H54 (cell line): ENCODE measurements at regions not wholly inside any gene's neighbourhood (a gene's known extent, or its start where the extent isn't known, plus 50 kb on each side); places are given as distances from the start of the nearest gene placed in this dataset.
"Not testable (repeated sequence)": the region's sequence is repeated elsewhere in the genome, so short reads cannot be mapped to it uniquely, and the experiment has no call there.

Source experiments
- DNase-seq: peaks from one replicate; pipeline ENCODE4 v3.0.0; 2011; ENCODE audit warnings: low spot score, mixed read lengths; ENCODE audit not compliant: insufficient read length
- FAIRE-seq: peaks from 3 replicates; lab custom pipeline; 2011; peaks lifted over from hg19 to GRCh38; lab: Jason Lieb, UNC
- POLR2A ChIP-seq: IDR thresholded peaks from 2 replicates; pipeline ENCODE4 v1.6.1; 2011; ENCODE audit warnings: low read depth, mild to moderate bottlenecking, low read length

DNA sequence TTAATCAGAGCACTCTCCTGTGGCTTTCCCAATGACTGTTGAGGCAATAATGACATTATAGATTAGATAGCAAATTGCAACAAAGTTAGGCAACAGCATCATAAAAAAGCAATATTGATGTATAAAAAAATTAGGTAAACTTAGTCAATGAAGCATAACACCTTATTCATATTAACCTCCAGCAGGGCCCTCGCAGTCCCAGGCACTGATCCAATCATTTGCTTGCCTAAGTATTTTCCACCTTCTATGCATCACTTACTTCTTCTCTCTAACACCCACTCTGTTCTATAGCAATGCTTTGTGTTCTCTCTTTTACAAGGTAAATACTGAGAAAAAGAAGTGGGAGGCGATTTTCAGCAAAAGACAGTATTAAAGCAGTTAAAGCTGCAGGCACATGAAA lies 833.5 kb upstream of the ADGRL3 start:
- no peak for TF ChIP-seq POLR2A
- DNase-seq (no peak), FAIRE-seq (no peak)

- FAIRE-seq: no peak
- TF ChIP-seq POLR2A: no peak
- no peak for DNase-seq
These were observed 831.1 kb upstream of the ADGRL3 start for GRCh38 chr4:60368986-60369385.

DNA sequence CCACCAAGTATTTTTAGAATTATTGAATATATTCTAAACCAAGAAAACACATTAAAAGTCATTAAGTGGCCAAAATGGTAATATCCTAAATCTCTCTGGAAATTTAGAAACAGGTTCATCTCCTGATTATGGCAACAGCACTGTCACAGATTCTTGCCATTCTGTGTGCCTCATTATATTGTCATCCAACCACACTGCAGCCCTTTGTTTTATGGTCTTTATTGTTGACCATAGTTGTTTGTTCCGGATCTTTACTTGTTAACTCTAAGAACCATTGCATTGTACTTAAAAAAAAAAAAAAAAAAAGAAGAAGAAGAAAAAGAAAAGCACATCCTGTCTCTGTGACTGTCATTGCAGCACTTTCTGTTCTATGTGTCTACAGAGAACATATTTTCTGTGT lies 822.1 kb upstream of the ADGRL3 start:
- DNase-seq (no peak), FAIRE-seq (no peak)
- TF ChIP-seq POLR2A: no peak

- FAIRE-seq (no peak), DNase-seq (no peak)
- TF ChIP-seq POLR2A: no peak
These were observed 815.6 kb upstream of the ADGRL3 start for GRCh38 chr4:60384516-60384915.

DNA sequence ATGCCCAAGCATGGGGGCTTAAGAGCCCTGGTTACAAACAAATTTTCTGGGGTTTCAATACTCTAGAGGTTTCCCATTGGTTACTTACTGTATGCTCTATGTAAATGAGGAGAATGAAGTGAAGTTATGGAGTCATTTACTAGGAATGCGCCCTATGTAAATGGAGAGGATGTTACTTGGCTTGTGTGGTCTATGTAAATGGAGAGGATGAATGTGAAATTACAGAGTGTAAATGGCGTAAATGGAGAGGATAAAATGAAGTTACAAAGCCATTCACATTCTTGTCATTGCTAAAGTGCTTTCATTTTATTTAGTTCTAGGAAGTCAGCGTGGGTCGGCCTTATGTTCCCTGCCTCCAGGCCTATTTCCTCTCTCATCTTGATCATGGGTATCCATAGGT lies 810.5 kb upstream of the ADGRL3 start:
- DNase-seq (no peak), FAIRE-seq (no peak)
- TF ChIP-seq POLR2A: no peak

- DNase-seq (no peak), FAIRE-seq (no peak)
- no peak for TF ChIP-seq POLR2A
These were observed 803.6 kb upstream of the ADGRL3 start for GRCh38 chr4:60396341-60397049.

DNA sequence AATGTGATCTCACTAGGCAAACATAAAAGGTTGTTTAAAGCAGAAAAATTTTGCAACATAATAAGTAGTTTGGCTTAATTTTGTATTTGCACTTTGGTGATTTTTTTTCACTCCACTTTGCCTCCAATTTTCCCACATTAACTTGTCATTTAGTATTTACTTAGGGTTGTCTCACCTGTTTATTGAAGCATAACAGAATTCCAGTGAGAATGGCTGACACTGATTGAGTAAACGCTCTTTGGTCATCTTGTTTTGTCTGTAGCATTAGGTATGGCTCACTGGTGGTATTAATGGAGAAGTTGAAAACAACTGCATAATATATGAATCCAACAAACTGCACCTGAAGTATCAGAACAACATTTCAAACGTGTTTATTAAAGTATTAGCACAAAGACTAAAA lies 799.5 kb upstream of the ADGRL3 start:
- no peak for FAIRE-seq
- TF ChIP-seq POLR2A: no peak
- no peak for DNase-seq

DNA sequence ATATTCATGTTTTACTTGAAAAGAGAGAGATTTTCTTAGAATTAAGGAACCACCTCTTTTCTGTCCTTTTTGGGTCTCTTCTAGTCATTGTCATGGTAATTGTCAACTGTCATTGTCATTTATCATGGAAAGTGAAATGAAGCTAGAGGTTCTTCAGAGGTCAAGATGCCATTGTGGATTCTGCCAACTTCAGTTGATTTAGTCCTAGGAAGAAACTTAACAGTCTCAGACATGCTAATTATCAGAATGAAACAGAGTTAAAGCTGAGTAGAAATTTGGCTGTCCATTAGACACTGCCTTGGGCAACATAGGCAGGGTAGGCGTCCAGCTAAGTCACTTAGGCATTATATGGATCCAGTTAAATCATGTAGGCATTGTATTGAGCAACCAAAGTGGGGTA lies 796.1 kb upstream of the ADGRL3 start:
- TF ChIP-seq POLR2A: no peak
- no peak for FAIRE-seq
- no peak for DNase-seq

DNA sequence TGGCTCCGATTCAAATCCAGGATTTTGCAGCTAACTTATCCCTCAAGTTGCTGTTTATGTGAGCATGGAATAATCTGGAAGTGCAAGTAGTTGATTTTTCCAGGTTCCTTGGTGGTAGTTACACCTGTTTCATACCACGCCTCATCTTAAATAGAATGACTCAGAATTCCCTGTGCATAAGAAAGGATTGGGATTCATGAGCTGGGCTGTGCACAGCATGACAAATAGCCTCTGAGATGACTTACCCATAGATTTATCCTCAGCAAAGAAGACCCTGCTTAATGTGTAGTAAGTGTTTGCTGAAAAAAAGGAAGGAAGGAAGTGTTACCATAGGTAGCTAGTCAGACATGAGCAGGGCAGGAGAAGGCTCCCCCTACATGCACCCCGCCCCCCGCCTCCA lies 777.7 kb upstream of the ADGRL3 start:
- no peak for TF ChIP-seq POLR2A
- DNase-seq: no peak
- no peak for FAIRE-seq

- not testable (repeated sequence) for DNase-seq, FAIRE-seq
These were observed 776.4 kb upstream of the ADGRL3 start for GRCh38 chr4:60423573-60424184.

GRCh38 chr4:60432911-60433310 lies 767.2 kb upstream of the ADGRL3 start:
- FAIRE-seq (no peak), DNase-seq (no peak)
- TF ChIP-seq POLR2A: no peak

- DNase-seq (no peak), FAIRE-seq (no peak)
- no peak for TF ChIP-seq POLR2A
These were observed 757.1 kb upstream of the ADGRL3 start for GRCh38 chr4:60443068-60443467.

- no peak for DNase-seq
- FAIRE-seq: no peak
- no peak for TF ChIP-seq POLR2A
These were observed 756.3 kb upstream of the ADGRL3 start for GRCh38 chr4:60443796-60444195.

GRCh38 chr4:60450054-60450453 lies 750.1 kb upstream of the ADGRL3 start:
- DNase-seq: no peak
- TF ChIP-seq POLR2A: no peak
- FAIRE-seq: no peak

GRCh38 chr4:60452266-60452665 lies 747.9 kb upstream of the ADGRL3 start:
- DNase-seq: no peak
- FAIRE-seq: no peak
- TF ChIP-seq POLR2A: no peak
